CD4-positive, alpha-beta T cell treated with Interferon gamma for 1 hour (primary cell): ENCODE measurements at regions not wholly inside any gene's neighbourhood (a gene's known extent, or its start where the extent isn't known, plus 50 kb on each side); places are given as distances from the start of the nearest gene placed in this dataset.
"Not testable (repeated sequence)": the region's sequence is repeated elsewhere in the genome, so short reads cannot be mapped to it uniquely, and the experiment has no call there.

Experiments
- DNase-seq: peaks from one replicate; pipeline ENCODE4 v3.0.0-alpha.2; 2020

- no peak for DNase-seq
These were observed 161.2 kb downstream of the TTC8 start for GRCh38 chr14:88985654-88986053.

DNA sequence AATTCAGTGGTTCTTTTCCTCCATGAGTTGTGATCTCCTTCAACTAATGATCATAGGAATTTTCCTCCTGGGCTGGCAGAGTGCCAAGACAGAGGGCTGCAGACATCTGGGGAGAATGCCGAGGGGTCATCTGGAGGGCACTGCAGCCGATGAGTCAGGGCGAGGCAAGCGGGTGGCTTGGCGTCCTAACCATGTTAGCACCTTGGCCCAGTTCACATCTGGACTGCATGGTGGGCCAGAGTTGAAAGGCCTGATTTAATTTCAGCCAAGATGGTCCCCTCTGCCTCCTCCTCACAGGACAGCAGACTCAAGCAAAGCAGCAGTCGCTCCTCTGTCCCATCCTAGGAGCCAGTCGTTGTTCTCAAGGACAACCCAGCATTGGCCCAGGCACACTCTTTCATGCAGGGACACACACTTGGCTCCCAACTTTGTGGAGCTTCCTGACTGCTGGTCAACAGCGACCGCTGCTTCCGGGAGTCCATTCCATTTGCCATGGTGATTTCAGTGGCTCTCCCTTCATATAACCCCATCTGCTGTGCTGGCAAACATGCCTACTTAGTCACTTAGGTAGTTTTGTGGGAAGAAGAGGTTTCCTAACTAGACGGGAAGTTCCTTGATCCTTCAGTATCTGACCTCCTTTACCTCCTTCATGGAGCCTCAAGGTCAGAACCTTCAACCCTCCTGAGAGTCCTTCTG is 161.8 kb downstream of the TTC8 start:
- DNase-seq = no peak

DNA sequence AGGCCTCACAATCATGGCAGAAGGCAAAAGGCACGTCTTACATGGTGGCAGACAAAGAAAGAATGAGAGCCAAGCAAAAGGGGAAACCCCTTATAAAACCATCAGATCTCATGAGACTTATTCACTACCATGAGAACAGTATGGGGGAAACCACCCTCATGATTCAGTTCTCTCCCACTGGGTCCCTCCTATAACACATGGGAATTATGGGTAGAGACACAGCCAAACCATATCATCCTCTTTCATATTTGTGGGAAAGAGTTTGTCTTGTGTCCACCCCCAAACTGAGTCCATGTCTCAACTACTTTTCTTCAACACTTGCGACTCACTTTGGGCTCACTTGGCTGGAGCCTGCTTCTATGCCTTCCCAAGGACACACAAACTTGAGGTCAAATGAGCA is 162.5 kb downstream of the TTC8 start:
- not testable (repeated sequence) for DNase-seq

GRCh38 chr14:88987516-88987915 is 163.1 kb downstream of the TTC8 start:
- no peak for DNase-seq

DNA sequence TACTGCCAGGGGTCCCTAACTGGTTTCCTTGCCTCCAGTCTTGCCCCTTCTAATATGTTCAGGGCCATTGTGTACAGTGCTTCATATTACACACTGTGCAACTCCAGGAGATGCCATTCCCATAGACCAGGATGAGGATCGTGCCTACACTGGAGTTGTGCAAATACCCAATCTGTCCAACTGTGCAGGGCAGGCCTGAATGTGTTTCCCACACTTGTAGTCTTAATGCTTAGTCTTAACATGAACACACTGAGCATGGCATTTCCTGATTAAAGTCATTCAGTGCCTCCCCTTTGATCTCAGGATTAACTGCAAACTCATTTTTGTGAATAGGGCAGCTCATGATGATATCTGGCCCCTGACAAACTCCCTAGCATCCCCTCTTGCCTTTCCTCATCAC is 165.5 kb downstream of the TTC8 start:
- DNase-seq = no peak

DNA sequence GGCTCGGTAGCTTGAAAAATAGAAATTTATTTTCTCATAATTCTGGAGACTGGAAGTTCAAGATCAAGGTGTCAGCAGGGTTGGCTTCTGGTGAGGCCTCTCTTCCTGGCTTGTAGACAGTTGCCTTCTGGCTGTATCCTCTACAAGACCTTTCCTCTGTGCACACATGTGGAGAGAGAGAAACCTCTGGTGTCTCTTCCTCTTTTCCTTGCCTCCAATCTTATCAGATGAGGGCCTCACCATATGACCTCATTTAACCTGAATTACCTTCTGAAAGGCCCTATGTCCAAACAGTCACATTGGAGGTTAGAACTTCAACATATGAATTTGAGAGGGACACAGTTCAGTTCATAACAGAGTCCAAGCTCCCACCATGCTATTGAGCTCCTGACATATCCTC is 166.4 kb downstream of the TTC8 start:
- DNase-seq = no peak

GRCh38 chr14:88992011-88992410 is 167.6 kb downstream of the TTC8 start:
- no peak for DNase-seq

- no peak for DNase-seq
These were observed 169.5 kb downstream of the TTC8 start for GRCh38 chr14:88993946-88994345.

- DNase-seq = no peak
These were observed 171.2 kb downstream of the TTC8 start for GRCh38 chr14:88995437-88996198.

GRCh38 chr14:88998027-88998426 is 173.6 kb downstream of the TTC8 start:
- DNase-seq = no peak

DNA sequence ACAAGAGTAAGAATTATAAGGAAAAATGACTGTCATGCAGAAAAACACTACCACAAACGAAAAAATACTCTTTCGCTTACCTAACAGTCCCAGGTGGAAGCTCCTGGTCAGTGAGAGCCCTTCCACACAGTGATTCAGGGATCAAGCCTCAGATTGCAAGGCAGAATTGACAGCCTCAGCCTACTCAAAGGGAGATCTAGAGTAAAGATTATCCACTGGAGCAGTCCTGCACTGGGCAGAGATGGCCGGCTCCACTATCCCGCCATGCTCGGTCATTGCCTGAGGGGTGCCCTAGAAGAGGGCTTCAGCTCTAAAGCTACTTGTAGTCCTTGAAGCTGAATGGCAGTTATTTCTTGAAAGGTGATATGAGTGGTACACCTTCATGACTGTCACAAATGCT is 174.7 kb downstream of the TTC8 start:
- DNase-seq = no peak

DNA sequence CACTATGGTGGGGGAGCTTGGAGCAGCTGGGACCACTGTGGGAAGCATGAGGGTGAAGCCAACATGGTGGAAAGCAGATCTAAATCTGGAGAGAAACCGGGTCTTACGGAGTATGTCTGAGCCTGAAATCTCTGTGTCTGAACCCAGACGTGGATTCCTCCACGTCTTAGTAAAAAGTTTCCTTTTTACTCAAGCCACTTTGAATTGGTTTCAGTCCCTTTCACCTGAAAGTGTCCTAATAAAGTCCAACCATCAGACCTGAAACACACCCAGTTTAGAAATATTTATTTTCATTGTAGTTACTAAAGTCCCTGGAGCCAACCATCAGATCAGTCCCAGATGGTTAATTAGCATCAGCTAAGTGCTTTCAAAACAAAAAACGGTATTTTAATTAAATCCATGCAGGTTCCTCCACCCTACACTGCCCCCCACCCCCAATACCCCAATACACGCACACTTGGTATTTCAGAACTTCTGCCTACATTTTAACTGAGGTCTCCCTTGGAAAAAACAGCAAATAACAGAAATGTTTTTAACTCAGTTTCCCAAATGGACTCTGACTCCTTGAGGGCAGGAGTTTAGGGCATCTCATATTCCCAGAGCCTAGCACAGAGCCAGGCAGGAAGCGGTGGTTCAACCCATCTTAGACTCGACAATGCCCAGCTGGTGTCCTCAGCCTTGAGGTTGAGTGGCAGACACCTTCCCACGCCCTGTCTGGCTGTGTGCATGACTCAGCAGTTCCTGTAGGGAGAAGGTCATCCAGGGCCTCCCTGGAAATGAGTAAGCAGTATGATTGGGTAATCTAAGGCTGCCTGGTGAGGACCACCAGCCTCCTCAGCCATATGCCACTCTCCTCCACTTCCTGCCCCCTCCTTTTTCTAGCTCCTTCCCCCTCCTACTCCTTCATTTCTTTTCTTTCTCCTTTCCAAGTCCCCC is 175.8 kb downstream of the TTC8 start:
- peak; percentile 56 for DNase-seq

DNA sequence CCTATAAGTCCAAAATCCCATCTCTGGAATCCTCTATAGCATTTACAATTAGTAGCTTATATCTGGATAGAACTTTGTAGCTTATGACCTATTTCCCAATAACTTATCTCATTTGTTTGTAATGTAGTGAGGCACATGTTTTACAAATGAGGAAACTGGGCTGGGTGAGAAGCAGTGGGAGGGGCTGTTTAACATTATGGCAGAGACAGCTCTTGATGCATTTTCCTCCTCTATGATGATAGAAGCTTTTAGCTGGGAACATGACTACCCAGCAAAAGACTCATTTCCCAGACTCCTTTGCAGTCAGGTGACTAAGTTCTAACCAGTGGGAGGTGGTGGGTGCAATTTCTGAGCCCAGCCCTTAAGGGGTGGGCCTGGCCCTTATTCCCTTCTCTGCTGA is 179.7 kb downstream of the TTC8 start:
- no peak for DNase-seq

- DNase-seq = no peak
These were observed 183.5 kb downstream of the TTC8 start for GRCh38 chr14:89007906-89008305.

- no peak for DNase-seq
These were observed 187.2 kb downstream of the TTC8 start for GRCh38 chr14:89011355-89012281.

- DNase-seq = no peak
These were observed 188.0 kb downstream of the TTC8 start for GRCh38 chr14:89012282-89013097.

DNA sequence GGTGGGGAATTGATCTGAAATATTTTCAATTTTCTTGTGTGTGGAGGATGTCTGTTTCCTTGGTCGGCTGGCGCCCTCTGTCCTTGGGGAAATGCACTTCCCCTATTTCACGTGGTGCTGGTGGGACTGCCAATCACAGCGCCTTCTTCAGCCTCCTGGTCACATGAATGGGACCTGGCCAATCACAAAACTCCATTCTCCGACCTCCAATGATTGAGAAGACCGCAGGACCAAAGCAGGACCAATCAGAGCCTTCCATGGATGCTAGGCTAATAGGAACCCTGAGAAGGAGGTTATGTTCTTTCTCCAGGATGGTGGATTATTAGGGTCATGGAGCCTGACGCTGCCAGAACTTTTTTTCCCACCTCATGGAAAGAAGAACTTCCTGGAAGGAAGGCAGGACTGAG is 188.7 kb downstream of the TTC8 start:
- no peak for DNase-seq

DNA sequence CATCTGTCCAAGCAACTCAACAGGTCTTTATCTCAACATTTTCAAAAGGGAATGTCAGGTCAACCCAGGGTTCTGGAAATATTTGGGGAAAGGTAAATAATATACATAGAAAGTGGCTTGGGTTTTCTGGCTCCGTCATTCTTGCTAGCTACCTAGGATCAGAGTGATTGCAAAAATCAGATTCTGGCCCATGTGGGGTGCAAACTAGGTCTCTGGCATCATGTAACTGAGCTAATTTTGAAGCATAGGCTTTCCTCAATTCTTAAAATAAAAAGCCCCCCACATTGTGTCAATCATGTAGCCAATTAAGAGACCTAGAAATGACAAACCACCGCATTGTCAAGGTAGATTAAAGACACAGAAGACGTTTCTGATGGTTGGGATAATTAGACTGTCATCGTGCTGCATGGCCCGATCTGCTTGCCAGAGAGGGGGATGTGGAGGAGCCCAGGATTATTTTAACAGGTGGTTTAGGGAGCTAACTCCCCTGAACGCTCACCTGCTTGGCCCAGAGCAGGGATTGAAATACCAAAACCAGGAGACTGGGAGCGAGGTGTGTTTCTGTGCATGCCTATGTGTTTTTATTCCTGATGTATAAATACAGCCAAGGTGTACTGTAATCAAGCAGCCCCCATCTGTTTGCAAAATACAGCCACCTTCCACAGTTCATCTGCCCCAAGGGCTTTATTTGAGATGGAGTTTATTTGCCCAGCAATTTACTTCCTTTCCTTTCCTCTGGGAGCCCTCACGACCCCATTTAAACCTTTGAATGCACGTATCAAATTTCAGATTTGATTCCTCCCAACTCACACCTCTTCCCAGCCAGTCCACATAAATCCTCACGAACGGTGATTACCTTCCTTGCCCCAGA is 189.5 kb downstream of the TTC8 start:
- DNase-seq = no peak

- DNase-seq = no peak
These were observed 190.1 kb downstream of the TTC8 start for GRCh38 chr14:89014569-89014850.

DNA sequence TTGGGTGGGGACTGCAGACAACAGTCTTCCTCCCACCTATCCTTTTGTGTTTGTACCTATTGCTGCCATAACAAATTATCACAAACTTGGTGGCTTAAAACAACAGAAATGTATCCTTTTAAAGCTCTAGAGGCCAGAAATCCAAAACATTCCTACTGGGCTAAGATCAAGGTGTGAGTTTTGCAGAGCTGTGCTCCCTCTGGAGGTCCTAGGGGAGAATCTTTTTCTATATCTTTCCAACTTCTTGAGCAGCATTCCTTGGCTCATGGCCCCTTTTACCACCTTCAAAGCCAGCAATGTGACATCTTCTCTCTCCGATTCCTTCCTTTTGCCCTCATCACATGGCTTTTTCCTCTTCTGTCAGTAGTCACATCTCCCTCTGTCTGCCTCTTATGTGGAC is 190.6 kb downstream of the TTC8 start:
- no peak for DNase-seq

GRCh38 chr14:89017417-89017816 is 193.0 kb downstream of the TTC8 start:
- no peak for DNase-seq
